NT2/D1 (cell line): ENCODE measurements at regions not wholly inside any gene's neighbourhood (a gene's known extent, or its start where the extent isn't known, plus 50 kb on each side); places are given as distances from the start of the nearest gene placed in this dataset.
"Not testable (repeated sequence)": the region's sequence is repeated elsewhere in the genome, so short reads cannot be mapped to it uniquely, and the experiment has no call there.

Source experiments
- DNase-seq: peaks from one replicate; pipeline ENCODE4 v3.0.0-alpha.2; 2011; ENCODE audit warnings: low read depth, low spot score
- H3K27me3 ChIP-seq: 2 replicates; pipeline ENCODE4 v1.6.0; 2011; ENCODE audit warnings: mild to moderate bottlenecking; ENCODE audit not compliant: insufficient read length, insufficient read depth
- H3K36me3 ChIP-seq: 2 replicates; pipeline ENCODE4 v1.6.1; 2011; ENCODE audit warnings: mild to moderate bottlenecking, low read length, mixed read lengths; ENCODE audit not compliant: insufficient read depth, insufficient read length
- H3K4me1 ChIP-seq: 2 replicates; pipeline ENCODE4 v1.5.1; 2011; ENCODE audit not compliant: insufficient read depth, insufficient read length
- H3K4me3 ChIP-seq: 2 replicates; pipeline ENCODE4 v1.5.1; 2011; ENCODE audit warnings: low read depth; ENCODE audit not compliant: insufficient read length
- H3K9ac ChIP-seq: 2 replicates; pipeline ENCODE4 v1.6.0; 2011; ENCODE audit warnings: low read depth; ENCODE audit not compliant: insufficient read length
- H3K9me3 ChIP-seq: 2 replicates; pipeline ENCODE4 v1.5.1; 2011; ENCODE audit warnings: mild to moderate bottlenecking, low read length; ENCODE audit not compliant: insufficient read depth
- SUZ12 ChIP-seq: IDR thresholded peaks from 2 replicates; pipeline ENCODE4 v1.6.1; 2011; ENCODE audit not compliant: insufficient read length, insufficient read depth; ENCODE audit errors: extremely low read depth
- YY1 ChIP-seq: IDR thresholded peaks from 2 replicates; pipeline ENCODE4 v1.6.1; 2011; ENCODE audit not compliant: insufficient read length, insufficient read depth
- ZNF274 ChIP-seq: IDR thresholded peaks from 2 replicates; pipeline ENCODE4 v1.6.1; 2011; ENCODE audit warnings: mild to moderate bottlenecking, low read depth, low read length

GRCh38 chr1:177700856-177701255 lies 269.0 kb downstream of the SEC16B start:
- H3K4me1 ChIP-seq, result no peaks in the 10 kb centered on the region
- DNase-seq, result no peak
- no peaks in the 10 kb centered on the region for H3K9me3 ChIP-seq
- H3K27me3 ChIP-seq, result no peaks in the 10 kb centered on the region
- H3K9ac ChIP-seq, result no peak overlapping the region
- no peak overlapping the region for H3K4me3 ChIP-seq
- TF ChIP-seq SUZ12, result no peak
- no peaks in the 10 kb centered on the region for H3K36me3 ChIP-seq

DNA sequence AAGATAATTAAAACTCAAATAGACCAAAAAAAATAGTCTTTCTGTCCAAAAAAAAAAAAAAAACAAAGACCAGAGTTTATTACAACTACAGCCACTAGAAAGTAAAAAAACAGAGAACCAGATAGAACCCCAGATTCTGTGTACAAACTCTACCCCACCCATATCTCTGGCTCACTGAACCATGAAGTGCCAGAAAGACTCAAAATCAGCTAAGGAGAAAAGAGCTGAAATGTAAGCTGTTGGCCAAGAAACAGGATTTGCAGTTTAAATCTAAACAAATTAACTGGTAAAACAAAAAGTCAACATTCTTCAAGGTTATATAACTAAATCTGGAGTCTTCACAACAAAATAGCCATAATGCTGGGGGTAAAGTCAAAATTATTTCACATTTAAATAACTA lies 278.9 kb downstream of the SEC16B start:
- Histone ChIP-seq H3K36me3 (no peaks in the 10 kb centered on the region), H3K27me3 (no peaks in the 10 kb centered on the region), H3K9ac (no peak overlapping the region), H3K9me3 (peaks cover 15% of the 10 kb centered on the region), H3K4me1 (no peaks in the 10 kb centered on the region), H3K4me3 (no peak overlapping the region)
- no peak for DNase-seq
- TF ChIP-seq SUZ12 (no peak), ZNF274 (no peak), YY1 (no peak)

DNA sequence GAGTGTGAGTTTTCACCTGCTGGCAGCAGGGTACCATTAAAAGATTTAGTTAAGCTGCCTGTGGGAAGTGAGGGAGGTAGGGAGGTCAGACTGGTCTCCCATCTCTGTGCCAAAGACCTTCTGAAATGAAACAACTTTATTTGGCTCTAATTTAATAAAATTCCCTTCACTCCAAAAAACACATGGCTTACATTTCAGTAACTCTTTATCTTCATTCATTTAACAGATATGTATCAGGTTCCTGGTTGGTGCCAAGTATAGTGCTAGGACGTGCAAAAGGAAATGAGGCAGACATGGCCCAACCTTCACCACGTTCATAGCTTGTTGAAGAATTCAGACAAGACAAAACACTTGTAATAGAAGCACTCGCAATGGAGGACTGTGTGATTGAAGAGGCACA lies 282.3 kb downstream of the SEC16B start:
- Histone ChIP-seq H3K4me1 (no peaks in the 10 kb centered on the region), H3K27me3 (no peaks in the 10 kb centered on the region), H3K9ac (no peak overlapping the region), H3K4me3 (no peak overlapping the region), H3K36me3 (no peaks in the 10 kb centered on the region), H3K9me3 (peaks cover 9% of the 10 kb centered on the region)
- TF ChIP-seq SUZ12, result no peak
- no peak for DNase-seq

DNA sequence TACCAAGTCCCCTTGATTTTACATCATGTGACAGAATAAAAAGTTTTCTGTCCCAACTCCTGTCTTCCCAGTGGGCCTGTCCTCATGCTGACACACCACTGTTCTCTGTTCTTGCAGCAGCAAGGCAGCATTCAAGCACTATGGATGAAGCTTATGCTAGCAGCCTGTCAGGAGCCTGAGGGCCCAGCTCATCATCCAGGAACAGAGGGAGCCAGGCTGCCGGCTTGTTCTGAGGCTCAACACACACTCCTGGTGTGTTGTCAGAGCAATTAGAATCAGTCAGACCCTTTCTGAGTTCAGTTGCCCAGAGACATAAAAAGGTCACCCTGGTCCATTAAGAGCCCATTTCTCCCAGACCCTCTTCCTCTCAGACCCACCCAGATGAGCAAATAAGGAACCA lies 282.9 kb downstream of the SEC16B start:
- no peaks in the 10 kb centered on the region for H3K4me1 ChIP-seq
- no peaks in the 10 kb centered on the region for H3K36me3 ChIP-seq
- peaks cover 3% of the 10 kb centered on the region for H3K9me3 ChIP-seq
- TF ChIP-seq SUZ12, result no peak
- TF ChIP-seq ZNF274, result no peak
- TF ChIP-seq YY1, result no peak
- DNase-seq, result no peak
- no peak overlapping the region for H3K4me3 ChIP-seq
- H3K9ac ChIP-seq, result no peak overlapping the region
- no peaks in the 10 kb centered on the region for H3K27me3 ChIP-seq

- H3K9ac ChIP-seq, result no peak overlapping the region
- no peaks in the 10 kb centered on the region for H3K9me3 ChIP-seq
- no peaks in the 10 kb centered on the region for H3K27me3 ChIP-seq
- H3K4me1 ChIP-seq, result no peaks in the 10 kb centered on the region
- H3K4me3 ChIP-seq, result no peak overlapping the region
- H3K36me3 ChIP-seq, result no peaks in the 10 kb centered on the region
- TF ChIP-seq ZNF274 (no peak), SUZ12 (no peak), YY1 (no peak)
- DNase-seq, result no peak
These were observed 300.7 kb downstream of the SEC16B start for GRCh38 chr1:177669161-177669560.

- DNase-seq, result no peak
- H3K9me3 ChIP-seq, result no peaks in the 10 kb centered on the region
- TF ChIP-seq SUZ12, result no peak
- TF ChIP-seq YY1, result no peak
- no peak for TF ChIP-seq ZNF274
- no peaks in the 10 kb centered on the region for H3K4me1 ChIP-seq
- no peaks in the 10 kb centered on the region for H3K27me3 ChIP-seq
- H3K4me3 ChIP-seq, result no peak overlapping the region
- H3K9ac ChIP-seq, result no peak overlapping the region
- H3K36me3 ChIP-seq, result no peaks in the 10 kb centered on the region
These were observed 303.9 kb downstream of the SEC16B start for GRCh38 chr1:177665935-177666334.

- not testable (repeated sequence) for H3K9ac ChIP-seq, DNase-seq, H3K27me3 ChIP-seq, H3K4me3 ChIP-seq, H3K4me1 ChIP-seq, H3K36me3 ChIP-seq, H3K9me3 ChIP-seq
These were observed 305.1 kb downstream of the SEC16B start for GRCh38 chr1:177664742-177665141.

GRCh38 chr1:177660188-177660587 lies 309.7 kb downstream of the SEC16B start:
- no peak for TF ChIP-seq ZNF274
- no peak for TF ChIP-seq SUZ12
- no peak for TF ChIP-seq YY1
- Histone ChIP-seq H3K27me3 (no peaks in the 10 kb centered on the region), H3K4me3 (no peak overlapping the region), H3K9me3 (no peaks in the 10 kb centered on the region), H3K4me1 (no peaks in the 10 kb centered on the region), H3K36me3 (no peaks in the 10 kb centered on the region), H3K9ac (no peak overlapping the region)
- no peak for DNase-seq
